GM12878 (cell line): ENCODE measurements at regions not wholly inside any gene's neighbourhood (a gene's known extent, or its start where the extent isn't known, plus 50 kb on each side); places are given as distances from the start of the nearest gene placed in this dataset.

Source experiments
- CHD4 ChIP-seq: fragments of 200-600 bp; sonication (generic); IDR thresholded peaks from 2 replicates; pipeline ENCODE4 v1.6.1; 2016; ENCODE audit warnings: mild to moderate bottlenecking
- EP300 ChIP-seq, 2 experiments: fragments of 150-350 bp in 1 of 2; IDR thresholded peaks; 2 replicates each; pipeline ENCODE4 v1.6.1; 2011 to 2012; ENCODE audit warnings: low read depth in 2 of 2, low read length in 2 of 2, borderline replicate concordance in 1 of 2, improper control_type of control experiment in 1 of 2, inconsistent platforms in 1 of 2; ENCODE audit not compliant: control insufficient read depth in 1 of 2
- GABPA ChIP-seq: IDR thresholded peaks from 2 replicates; pipeline ENCODE4 v1.6.1; 2014; ENCODE audit warnings: antibody characterized with exemption, low read depth, mild to moderate bottlenecking, inconsistent platforms
- JUNB ChIP-seq: IDR thresholded peaks from 2 replicates; pipeline ENCODE4 v1.6.1; 2016; ENCODE audit warnings: antibody characterized with exemption, mild to moderate bottlenecking
- JUND ChIP-seq: IDR thresholded peaks from 2 replicates; pipeline ENCODE4 v1.6.1; 2012; ENCODE audit warnings: low read depth, mild to moderate bottlenecking, low read length, improper control_type of control experiment, moderate library complexity
- MEF2A ChIP-seq: IDR thresholded peaks from 2 replicates; pipeline ENCODE4 v1.6.1; 2011; ENCODE audit warnings: low read depth, mild to moderate bottlenecking, low read length, moderate library complexity; ENCODE audit not compliant: insufficient read depth
- MXI1 ChIP-seq: fragments of 150-350 bp; IDR thresholded peaks from 2 replicates; pipeline ENCODE4 v1.6.1; 2011; ENCODE audit warnings: low read depth, mild to moderate bottlenecking, inconsistent platforms, low read length, improper control_type of control experiment
- POLR2A ChIP-seq: IDR thresholded peaks from 2 replicates; pipeline ENCODE4 v1.6.1; 2011; ENCODE audit warnings: low read depth, mild to moderate bottlenecking, low read length
- RFX5 ChIP-seq: IDR thresholded peaks from 2 replicates; pipeline ENCODE4 v1.6.1; 2011; ENCODE audit warnings: low read depth, low read length, improper control_type of control experiment
- YBX1 ChIP-seq: fragments of 450-650 bp; IDR thresholded peaks from 2 replicates; pipeline ENCODE4 v1.6.1; 2016; ENCODE audit warnings: antibody characterized with exemption
- TF ChIP-seq, protein P1 (sequence below), 3 experiments: IDR thresholded peaks in 2 of 3; conservative IDR thresholded peaks in 1 of 3; 2 replicates each; pipeline ENCODE4 v1.5.1; 2011; ENCODE audit warnings: low read depth in 3 of 3, low read length in 3 of 3, mild to moderate bottlenecking in 3 of 3, control low read depth in 2 of 3, moderate library complexity in 2 of 3, inconsistent platforms in 1 of 3, mixed read lengths in 1 of 3; ENCODE audit not compliant: control insufficient read depth in 2 of 3, insufficient read depth in 1 of 3; ENCODE audit errors: extremely low read depth in 1 of 3
- TF ChIP-seq, protein P2 (sequence below): IDR thresholded peaks from 2 replicates; pipeline ENCODE4 v1.6.1; 2012; ENCODE audit warnings: mild to moderate bottlenecking, low read depth, low read length

DNA sequence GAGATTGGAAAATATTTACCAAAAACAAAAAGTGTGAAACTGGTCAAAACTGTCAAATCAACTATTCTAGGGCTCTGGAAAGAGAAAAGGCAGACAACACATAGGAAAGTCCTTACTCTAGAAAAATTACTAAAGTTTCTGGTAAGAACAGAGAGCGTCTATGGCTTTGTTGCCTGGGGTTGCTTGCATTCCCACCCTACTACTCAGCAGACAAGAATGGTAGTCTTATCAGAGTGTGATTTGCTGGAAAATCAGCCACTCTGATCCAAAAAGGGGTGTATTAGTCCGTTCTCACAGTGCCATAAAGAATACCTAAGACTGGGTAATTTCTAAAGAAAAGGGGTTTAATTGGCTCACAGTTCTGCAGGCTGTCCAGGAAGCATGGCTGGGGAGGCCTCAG is 50.3 kb upstream of the CDH20 start:
- TF ChIP-seq MEF2A (no peak), JUND (no peak), EP300 (IDR thresholded peaks at IDR 0.05; ENCODE audit: borderline replicate concordance in 1 of 2, control insufficient read depth in 1 of 2, low read depth in 2 of 2, low read length in 2 of 2) (no peak), CHD4 (no peak), GABPA (no peak), JUNB (no peak), POLR2A (no peak), YBX1 (no peak), MXI1 (no peak), RFX5 (no peak)
- TF ChIP-seq, protein P1, sequence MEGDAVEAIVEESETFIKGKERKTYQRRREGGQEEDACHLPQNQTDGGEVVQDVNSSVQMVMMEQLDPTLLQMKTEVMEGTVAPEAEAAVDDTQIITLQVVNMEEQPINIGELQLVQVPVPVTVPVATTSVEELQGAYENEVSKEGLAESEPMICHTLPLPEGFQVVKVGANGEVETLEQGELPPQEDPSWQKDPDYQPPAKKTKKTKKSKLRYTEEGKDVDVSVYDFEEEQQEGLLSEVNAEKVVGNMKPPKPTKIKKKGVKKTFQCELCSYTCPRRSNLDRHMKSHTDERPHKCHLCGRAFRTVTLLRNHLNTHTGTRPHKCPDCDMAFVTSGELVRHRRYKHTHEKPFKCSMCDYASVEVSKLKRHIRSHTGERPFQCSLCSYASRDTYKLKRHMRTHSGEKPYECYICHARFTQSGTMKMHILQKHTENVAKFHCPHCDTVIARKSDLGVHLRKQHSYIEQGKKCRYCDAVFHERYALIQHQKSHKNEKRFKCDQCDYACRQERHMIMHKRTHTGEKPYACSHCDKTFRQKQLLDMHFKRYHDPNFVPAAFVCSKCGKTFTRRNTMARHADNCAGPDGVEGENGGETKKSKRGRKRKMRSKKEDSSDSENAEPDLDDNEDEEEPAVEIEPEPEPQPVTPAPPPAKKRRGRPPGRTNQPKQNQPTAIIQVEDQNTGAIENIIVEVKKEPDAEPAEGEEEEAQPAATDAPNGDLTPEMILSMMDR (IDR thresholded peaks at IDR 0.05 in 2 of 3, conservative IDR thresholded peaks at IDR 0.05 in 1 of 3; ENCODE audit: control insufficient read depth in 2 of 3, extremely low read depth in 1 of 3, insufficient read depth in 1 of 3, low read depth in 3 of 3, low read length in 3 of 3), result no peak
- TF ChIP-seq, protein P2, sequence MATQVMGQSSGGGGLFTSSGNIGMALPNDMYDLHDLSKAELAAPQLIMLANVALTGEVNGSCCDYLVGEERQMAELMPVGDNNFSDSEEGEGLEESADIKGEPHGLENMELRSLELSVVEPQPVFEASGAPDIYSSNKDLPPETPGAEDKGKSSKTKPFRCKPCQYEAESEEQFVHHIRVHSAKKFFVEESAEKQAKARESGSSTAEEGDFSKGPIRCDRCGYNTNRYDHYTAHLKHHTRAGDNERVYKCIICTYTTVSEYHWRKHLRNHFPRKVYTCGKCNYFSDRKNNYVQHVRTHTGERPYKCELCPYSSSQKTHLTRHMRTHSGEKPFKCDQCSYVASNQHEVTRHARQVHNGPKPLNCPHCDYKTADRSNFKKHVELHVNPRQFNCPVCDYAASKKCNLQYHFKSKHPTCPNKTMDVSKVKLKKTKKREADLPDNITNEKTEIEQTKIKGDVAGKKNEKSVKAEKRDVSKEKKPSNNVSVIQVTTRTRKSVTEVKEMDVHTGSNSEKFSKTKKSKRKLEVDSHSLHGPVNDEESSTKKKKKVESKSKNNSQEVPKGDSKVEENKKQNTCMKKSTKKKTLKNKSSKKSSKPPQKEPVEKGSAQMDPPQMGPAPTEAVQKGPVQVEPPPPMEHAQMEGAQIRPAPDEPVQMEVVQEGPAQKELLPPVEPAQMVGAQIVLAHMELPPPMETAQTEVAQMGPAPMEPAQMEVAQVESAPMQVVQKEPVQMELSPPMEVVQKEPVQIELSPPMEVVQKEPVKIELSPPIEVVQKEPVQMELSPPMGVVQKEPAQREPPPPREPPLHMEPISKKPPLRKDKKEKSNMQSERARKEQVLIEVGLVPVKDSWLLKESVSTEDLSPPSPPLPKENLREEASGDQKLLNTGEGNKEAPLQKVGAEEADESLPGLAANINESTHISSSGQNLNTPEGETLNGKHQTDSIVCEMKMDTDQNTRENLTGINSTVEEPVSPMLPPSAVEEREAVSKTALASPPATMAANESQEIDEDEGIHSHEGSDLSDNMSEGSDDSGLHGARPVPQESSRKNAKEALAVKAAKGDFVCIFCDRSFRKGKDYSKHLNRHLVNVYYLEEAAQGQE, result no peak
